ENCODE measurements at regions not wholly inside any gene's neighbourhood (a gene's known extent, or its start where the extent isn't known, plus 50 kb on each side); places are given as distances from the start of the nearest gene placed in this dataset.
"Not testable (repeated sequence)": the region's sequence is repeated elsewhere in the genome, so short reads cannot be mapped to it uniquely, and the experiment has no call there.

DNA sequence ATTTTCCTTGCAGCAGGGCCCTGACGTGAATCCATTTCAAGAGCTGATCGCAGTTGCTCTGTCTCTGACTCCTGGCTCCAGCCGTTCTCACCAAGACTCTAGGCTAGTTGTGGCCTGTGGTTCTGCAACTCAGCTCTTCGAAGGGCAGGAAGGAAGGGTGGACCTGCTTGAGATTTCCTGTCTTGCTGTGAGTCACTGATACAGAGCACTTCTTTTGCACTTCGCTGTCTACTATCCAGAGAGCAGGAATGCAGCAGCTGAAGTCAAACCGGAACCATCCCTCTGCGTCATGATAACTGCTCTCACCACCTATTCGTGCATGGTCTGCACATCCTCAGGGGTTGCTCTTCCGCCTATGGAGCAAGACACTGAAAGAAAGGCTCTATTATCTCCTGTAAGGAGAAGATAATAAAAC, 59.7 kb downstream of the RAP2B start:
- H3K27ac Mint-ChIP-seq: peak overlapping the region; percentile 86 to 96 (median 90)
- H3K4me1 Mint-ChIP-seq: peaks cover 25 to 41% (median 35%) of the 10 kb centered on the region in 3 donors
- H3K9me3 Mint-ChIP-seq: peaks cover 0 to 5% (median 0%) of the 10 kb centered on the region in 7 donors
- ATAC-seq (ENCODE audit: low read depth in 2 of 2) (peak; percentile 90 to 91), DNase-seq (peak; percentile 47)
- H3K27me3 Mint-ChIP-seq: no peaks in the 10 kb centered on the region
- H3K36me3 Mint-ChIP-seq: no peaks in the 10 kb centered on the region
- H3K4me3 Mint-ChIP-seq: peak overlapping the region; percentile 74 to 91 (median 86)

- H3K4me1 Mint-ChIP-seq: peaks cover 4 to 10% (median 9%) of the 10 kb centered on the region in 3 donors
- H3K9me3 Mint-ChIP-seq; ATAC-seq (ENCODE audit: low read depth in 2 of 2): not testable (repeated sequence)
These were observed 64.9 kb downstream of the RAP2B start for GRCh38 chr3:153226877-153227276.

GRCh38 chr3:153230427-153230826, 68.4 kb downstream of the RAP2B start:
- Mint-ChIP-seq H3K27me3 (peaks cover 0 to 20% (median 15%) of the 10 kb centered on the region in 3 donors), H3K36me3 (peaks cover 0 to 21% of the 10 kb centered on the region in 2 donors)
- ATAC-seq (ENCODE audit: low read depth in 2 of 2); H3K4me1 Mint-ChIP-seq; H3K4me3 Mint-ChIP-seq; DNase-seq; H3K27ac Mint-ChIP-seq; H3K9me3 Mint-ChIP-seq: not testable (repeated sequence)

More at GRCh38 chr3:153226877-153227276, 64.9 kb downstream of the RAP2B start:
- not testable (repeated sequence) for DNase-seq, H3K4me3 Mint-ChIP-seq, H3K27ac Mint-ChIP-seq
- H3K27me3 Mint-ChIP-seq: peaks cover 0 to 18% (median 15%) of the 10 kb centered on the region in 3 donors
- H3K36me3 Mint-ChIP-seq: peaks cover 0 to 21% of the 10 kb centered on the region in 2 donors

DNA sequence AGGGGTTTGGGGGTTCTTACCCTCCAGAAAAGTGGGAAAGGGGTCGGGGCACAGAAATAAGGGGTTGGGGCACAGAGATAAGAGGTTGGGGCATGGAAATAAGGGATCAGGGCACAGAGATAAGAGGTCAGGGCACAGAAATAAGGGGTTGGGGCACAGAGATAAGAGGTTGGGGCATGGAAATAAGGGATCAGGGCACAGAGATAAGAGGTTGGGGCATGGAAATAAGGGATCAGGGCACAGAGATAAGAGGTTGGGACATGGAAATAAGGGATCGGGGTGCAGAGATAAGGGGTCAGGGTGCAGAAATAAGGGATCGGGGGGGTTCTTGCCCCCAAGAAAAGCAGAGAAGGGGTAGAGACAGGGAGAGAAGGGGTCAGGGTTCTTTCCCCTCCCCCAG, 69.2 kb downstream of the RAP2B start:
- H3K9me3 Mint-ChIP-seq; H3K4me1 Mint-ChIP-seq; H3K4me3 Mint-ChIP-seq; DNase-seq; H3K27ac Mint-ChIP-seq; ATAC-seq (ENCODE audit: low read depth in 2 of 2): not testable (repeated sequence)
- Mint-ChIP-seq H3K36me3 (peaks cover 0 to 21% of the 10 kb centered on the region in 2 donors), H3K27me3 (peaks cover 0 to 20% (median 15%) of the 10 kb centered on the region in 3 donors)

DNA sequence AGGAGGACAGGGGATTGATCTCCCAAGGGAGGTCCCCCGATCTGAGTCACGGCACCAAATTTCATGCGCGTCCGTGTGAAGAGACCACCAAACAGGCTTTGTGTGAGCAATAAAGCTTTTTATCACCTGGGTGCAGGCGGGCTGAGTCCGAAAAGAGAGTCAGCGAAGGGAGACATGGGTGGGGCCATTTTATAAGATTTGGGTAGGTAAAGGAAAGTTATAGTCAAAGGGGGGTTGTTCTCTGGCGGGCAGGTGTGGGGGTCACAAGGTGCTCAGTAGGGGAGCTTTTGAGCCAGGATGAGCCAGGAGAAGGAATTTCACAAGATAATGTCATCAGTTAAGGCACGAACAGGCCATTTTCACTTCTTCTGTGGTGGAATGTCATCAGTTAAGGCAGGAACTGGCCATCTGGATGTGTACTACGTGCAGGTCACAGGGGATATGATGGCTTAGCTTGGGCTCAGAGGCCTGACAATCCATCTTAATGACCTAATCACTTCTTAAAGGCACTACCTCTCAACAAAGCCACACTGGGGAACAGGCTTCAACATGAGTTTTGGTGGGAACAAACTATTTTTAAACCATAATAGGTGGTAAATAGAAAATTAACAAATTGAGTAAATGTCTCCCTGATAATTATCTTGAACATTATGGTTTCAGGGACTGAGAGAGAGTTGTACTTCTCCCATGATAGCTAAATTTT, 70.2 kb downstream of the RAP2B start:
- Mint-ChIP-seq H3K27ac (peak overlapping the region in 1 of 6 donors; percentile 61), H3K27me3 (peaks cover 0 to 20% (median 15%) of the 10 kb centered on the region in 3 donors), H3K36me3 (peaks cover 0 to 21% of the 10 kb centered on the region in 2 donors)
- H3K4me3 Mint-ChIP-seq; H3K9me3 Mint-ChIP-seq; H3K4me1 Mint-ChIP-seq; ATAC-seq (ENCODE audit: low read depth in 2 of 2); DNase-seq: not testable (repeated sequence)

GRCh38 chr3:153232851-153233271, 70.8 kb downstream of the RAP2B start:
- Mint-ChIP-seq H3K4me1 (no peaks in the 10 kb centered on the region), H3K27ac (no peak overlapping the region), H3K27me3 (peaks cover 0 to 20% (median 15%) of the 10 kb centered on the region in 3 donors), H3K9me3 (peaks cover 0 to 10% (median 2%) of the 10 kb centered on the region in 7 donors), H3K36me3 (peaks cover 0 to 21% of the 10 kb centered on the region in 2 donors), H3K4me3 (no peak overlapping the region)
- DNase-seq (no peak), ATAC-seq (ENCODE audit: low read depth in 2 of 2) (no peak)

DNA sequence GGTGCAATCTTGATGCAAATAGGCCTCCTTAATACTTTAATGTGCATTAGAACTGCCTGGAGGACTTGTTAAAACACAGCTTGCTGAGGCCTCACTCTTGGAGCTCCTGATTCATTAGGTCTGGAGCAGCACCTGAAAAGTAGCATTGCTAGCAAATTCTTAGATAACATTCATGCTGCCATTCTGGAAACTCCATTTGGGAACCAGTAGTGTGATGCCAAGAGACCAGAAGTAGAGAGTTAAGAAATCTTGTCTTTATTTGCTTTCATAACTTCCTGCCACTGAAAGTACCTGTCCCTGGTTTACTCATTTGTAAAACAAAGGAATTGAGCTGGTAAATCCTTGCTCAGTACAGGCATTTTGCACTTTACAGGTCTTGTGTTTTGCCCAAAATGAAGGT, 72.0 kb downstream of the RAP2B start:
- peaks cover 0 to 10% (median 2%) of the 10 kb centered on the region in 7 donors for H3K9me3 Mint-ChIP-seq
- H3K4me1 Mint-ChIP-seq: no peaks in the 10 kb centered on the region
- no peak for ATAC-seq (ENCODE audit: low read depth in 2 of 2)
- H3K36me3 Mint-ChIP-seq: peaks cover 0 to 21% of the 10 kb centered on the region in 2 donors
- no peak for DNase-seq
- H3K27me3 Mint-ChIP-seq: peaks cover 0 to 20% (median 15%) of the 10 kb centered on the region in 3 donors
- H3K27ac Mint-ChIP-seq: peak overlapping the region in 1 of 6 donors; percentile 44
- H3K4me3 Mint-ChIP-seq: no peak overlapping the region

GRCh38 chr3:153242896-153243295, 80.9 kb downstream of the RAP2B start:
- Mint-ChIP-seq H3K27me3 (peaks cover 0 to 7% (median 6%) of the 10 kb centered on the region in 3 donors), H3K36me3 (peaks cover 0 to 6% of the 10 kb centered on the region in 2 donors), H3K4me1 (no peaks in the 10 kb centered on the region), H3K9me3 (peaks cover 0 to 12% (median 1%) of the 10 kb centered on the region in 7 donors), H3K27ac (no peak overlapping the region), H3K4me3 (no peak overlapping the region)
- ATAC-seq (ENCODE audit: low read depth in 2 of 2): no peak
- DNase-seq: no peak

GRCh38 chr3:153244961-153245360, 82.9 kb downstream of the RAP2B start:
- peaks cover 0 to 12% (median 3%) of the 10 kb centered on the region in 7 donors for H3K9me3 Mint-ChIP-seq
- H3K4me3 Mint-ChIP-seq: no peak overlapping the region
- H3K27ac Mint-ChIP-seq: no peak overlapping the region
- ATAC-seq (ENCODE audit: low read depth in 2 of 2) (no peak), DNase-seq (no peak)
- peaks cover 0 to 1% (median under 1%) of the 10 kb centered on the region in 3 donors for H3K4me1 Mint-ChIP-seq
- peaks cover 0 to 6% of the 10 kb centered on the region in 2 donors for H3K36me3 Mint-ChIP-seq
- peaks cover 0 to 7% (median 6%) of the 10 kb centered on the region in 3 donors for H3K27me3 Mint-ChIP-seq

DNA sequence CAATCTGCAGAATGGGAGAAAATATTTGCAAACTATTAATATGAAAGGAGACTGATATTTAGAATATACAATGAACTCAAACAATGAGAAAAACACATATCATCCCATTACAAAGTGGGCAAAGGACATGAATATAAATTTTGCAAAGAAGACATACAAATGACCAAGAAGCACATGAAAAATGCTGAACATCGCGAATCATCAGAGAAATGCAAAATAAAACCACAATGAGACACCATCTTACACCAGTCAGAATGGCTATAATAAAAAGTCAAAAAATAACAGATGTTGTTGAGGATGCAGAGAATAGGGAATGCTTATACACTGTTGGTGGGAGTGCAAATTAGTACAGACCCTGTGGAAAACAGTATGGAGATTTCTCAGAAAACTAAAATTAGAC, 83.6 kb downstream of the RAP2B start:
- ATAC-seq (ENCODE audit: low read depth in 2 of 2) (no peak), DNase-seq (no peak)
- Mint-ChIP-seq H3K27ac (no peak overlapping the region), H3K36me3 (peaks cover 0 to 6% of the 10 kb centered on the region in 2 donors), H3K4me1 (peaks cover 3 to 8% (median 7%) of the 10 kb centered on the region in 3 donors), H3K27me3 (peaks cover 0 to 7% (median 6%) of the 10 kb centered on the region in 3 donors), H3K9me3 (peaks cover 0 to 12% (median 3%) of the 10 kb centered on the region in 7 donors), H3K4me3 (no peak overlapping the region)

- no peak for DNase-seq
- ATAC-seq (ENCODE audit: low read depth in 2 of 2): no peak
- peak overlapping the region in 1 of 6 donors; percentile 59 for H3K27ac Mint-ChIP-seq
These were observed 84.3 kb downstream of the RAP2B start for GRCh38 chr3:153246331-153246730.

DNA sequence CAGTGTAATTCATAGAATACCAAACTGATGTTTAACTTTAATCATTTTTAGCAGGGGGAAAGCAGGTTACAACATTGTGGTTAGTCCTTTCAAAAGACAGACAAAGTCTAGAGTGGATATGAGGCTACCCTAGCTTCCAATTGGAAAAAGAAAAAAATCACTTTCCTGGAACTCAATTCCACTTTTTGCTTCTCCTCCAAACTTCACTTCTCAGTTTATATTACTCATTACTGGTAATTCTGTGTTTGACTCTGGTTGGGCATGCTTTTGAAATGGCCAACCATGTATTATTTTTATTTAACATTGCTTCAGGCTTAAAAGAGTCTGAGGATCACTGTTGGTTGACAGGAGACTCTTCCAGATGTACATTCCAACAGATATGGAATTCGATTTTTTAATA, 84.8 kb downstream of the RAP2B start:
- DNase-seq (no peak), ATAC-seq (ENCODE audit: low read depth in 2 of 2) (no peak)
- Mint-ChIP-seq H3K27me3 (peaks cover 0 to 7% (median 6%) of the 10 kb centered on the region in 3 donors), H3K9me3 (peaks cover 0 to 11% (median 2%) of the 10 kb centered on the region in 7 donors), H3K4me3 (no peak overlapping the region), H3K4me1 (peaks cover 3 to 10% (median 9%) of the 10 kb centered on the region in 3 donors), H3K27ac (no peak overlapping the region), H3K36me3 (peaks cover 0 to 6% of the 10 kb centered on the region in 2 donors)

More at GRCh38 chr3:153246331-153246730, 84.3 kb downstream of the RAP2B start:
- Mint-ChIP-seq H3K4me3 (no peak overlapping the region), H3K36me3 (peaks cover 0 to 6% of the 10 kb centered on the region in 2 donors), H3K27me3 (peaks cover 0 to 7% (median 6%) of the 10 kb centered on the region in 3 donors), H3K4me1 (peaks cover 3 to 10% (median 9%) of the 10 kb centered on the region in 3 donors), H3K9me3 (peaks cover 0 to 12% (median 3%) of the 10 kb centered on the region in 7 donors)

- Mint-ChIP-seq H3K27me3 (peaks cover 0 to 1% (median 1%) of the 10 kb centered on the region in 3 donors), H3K36me3 (peaks cover 0 to 1% of the 10 kb centered on the region in 2 donors), H3K9me3 (peaks cover 0 to 5% (median 1%) of the 10 kb centered on the region in 7 donors), H3K4me1 (peaks cover 3 to 10% (median 9%) of the 10 kb centered on the region in 3 donors), H3K4me3 (no peak overlapping the region), H3K27ac (peak overlapping the region in 1 of 6 donors; percentile 64)
- no peak for ATAC-seq (ENCODE audit: low read depth in 2 of 2)
- DNase-seq: no peak
These were observed 85.6 kb downstream of the RAP2B start for GRCh38 chr3:153247331-153248330.
